OCI-LY7 (cell line): ENCODE measurements at regions not wholly inside any gene's neighbourhood (a gene's known extent, or its start where the extent isn't known, plus 50 kb on each side); places are given as distances from the start of the nearest gene placed in this dataset.

Experiments used
- BruUV-seq: library from RNA; stranded (reverse); fragments of 400-500 nt; replicated peaks from 2 replicates; lab custom pipeline; 2021; lab: Mats Ljungman, UMichigan
- CTCF ChIA-PET: fragments of 300-600 bp; sonication (Branson Sonifier 250); formaldehyde crosslinking; loops from one replicate; lab custom pipeline; 2022; ENCODE audit warnings: antibody characterized with exemption; ENCODE audit not compliant: unreplicated experiment; lab: Charles Lee
- POLR2A ChIA-PET: fragments of 300-600 bp; sonication (Branson Sonifier 250); formaldehyde crosslinking; loops from one replicate; lab custom pipeline; 2022; ENCODE audit warnings: antibody characterized with exemption; lab: Charles Lee
- DNase-seq: peaks from one replicate; pipeline ENCODE4 v3.0.0-alpha.2; 2015; ENCODE audit warnings: low spot score
- H2AFZ ChIP-seq: fragments of 200-600 bp; sonication (generic), shearing (Covaris generic); 2 replicates; pipeline ENCODE4 v1.6.1; 2014; ENCODE audit warnings: mild to moderate bottlenecking, antibody characterized with exemption, low read length, moderate library complexity
- H3K27ac ChIP-seq: fragments of 200-600 bp; sonication (generic); 2 replicates; pipeline ENCODE4 v1.5.1; 2014; ENCODE audit warnings: mixed run types, low read depth, mild to moderate bottlenecking, moderate library complexity, low read length, inconsistent platforms; ENCODE audit not compliant: poor library complexity, severe bottlenecking
- H3K36me3 ChIP-seq: fragments of 200-600 bp; sonication (generic); 2 replicates; pipeline ENCODE4 v1.6.1; 2014; ENCODE audit warnings: mild to moderate bottlenecking, antibody characterized with exemption, low read length, moderate library complexity, mixed read lengths; ENCODE audit not compliant: insufficient read depth
- H3K4me1 ChIP-seq: fragments of 200-600 bp; sonication (generic); 2 replicates; pipeline ENCODE4 v1.5.1; 2014; ENCODE audit warnings: mild to moderate bottlenecking, low read length; ENCODE audit not compliant: insufficient read depth, poor library complexity, severe bottlenecking
- H3K4me2 ChIP-seq: fragments of 200-600 bp; sonication (generic); 2 replicates; pipeline ENCODE4 v1.6.1; 2014; ENCODE audit warnings: mild to moderate bottlenecking, low read length
- H3K4me3 ChIP-seq: fragments of 200-600 bp; sonication (generic); 2 replicates; pipeline ENCODE4 v1.5.1; 2014; ENCODE audit warnings: mild to moderate bottlenecking, low read depth, low read length; ENCODE audit not compliant: poor library complexity, severe bottlenecking
- H3K79me2 ChIP-seq: fragments of 200-600 bp; sonication (generic); 2 replicates; pipeline ENCODE4 v1.6.1; 2016; ENCODE audit warnings: low read depth, mild to moderate bottlenecking, low read length, moderate library complexity, mixed read lengths; ENCODE audit not compliant: insufficient read depth
- H3K9me2 ChIP-seq: fragments of 200-600 bp; sonication (generic); 2 replicates; pipeline ENCODE4 v1.6.1; 2016; ENCODE audit warnings: mild to moderate bottlenecking, low read length, mixed read lengths; ENCODE audit not compliant: insufficient read depth
- H3K9me3 ChIP-seq: fragments of 200-600 bp; sonication (generic); 2 replicates; pipeline ENCODE4 v1.6.1; 2014; ENCODE audit warnings: mild to moderate bottlenecking, mixed run types, low read length, mixed read lengths
- H4K20me1 ChIP-seq: fragments of 200-600 bp; sonication (generic); 2 replicates; pipeline ENCODE4 v1.6.1; 2014; ENCODE audit warnings: mild to moderate bottlenecking, antibody characterized with exemption, low read length, moderate library complexity, mixed read lengths; ENCODE audit not compliant: insufficient read depth
- EZH2phosphoT487 ChIP-seq: fragments of 200-600 bp; sonication (generic); IDR thresholded peaks from 2 replicates; pipeline ENCODE4 v1.6.1; 2018; ENCODE audit warnings: low read depth, borderline replicate concordance, mild to moderate bottlenecking, mixed run types, antibody characterized with exemption, low read length, moderate library complexity, mixed read lengths
- intact Hi-C: fragments of 100-400 bp; cut with micrococcal nuclease; formaldehyde crosslinking; loops from one replicate; pipeline ENCODE4 v1.10.0; 2022; ENCODE audit not compliant: unreplicated experiment
- TF ChIP-seq, protein P1 (sequence below): fragments of 200-600 bp; sonication (generic); conservative IDR thresholded peaks from 2 replicates; pipeline ENCODE4 v1.5.1; 2014; ENCODE audit warnings: mild to moderate bottlenecking, antibody characterized with exemption, low read length, moderate library complexity, mixed read lengths

DNA sequence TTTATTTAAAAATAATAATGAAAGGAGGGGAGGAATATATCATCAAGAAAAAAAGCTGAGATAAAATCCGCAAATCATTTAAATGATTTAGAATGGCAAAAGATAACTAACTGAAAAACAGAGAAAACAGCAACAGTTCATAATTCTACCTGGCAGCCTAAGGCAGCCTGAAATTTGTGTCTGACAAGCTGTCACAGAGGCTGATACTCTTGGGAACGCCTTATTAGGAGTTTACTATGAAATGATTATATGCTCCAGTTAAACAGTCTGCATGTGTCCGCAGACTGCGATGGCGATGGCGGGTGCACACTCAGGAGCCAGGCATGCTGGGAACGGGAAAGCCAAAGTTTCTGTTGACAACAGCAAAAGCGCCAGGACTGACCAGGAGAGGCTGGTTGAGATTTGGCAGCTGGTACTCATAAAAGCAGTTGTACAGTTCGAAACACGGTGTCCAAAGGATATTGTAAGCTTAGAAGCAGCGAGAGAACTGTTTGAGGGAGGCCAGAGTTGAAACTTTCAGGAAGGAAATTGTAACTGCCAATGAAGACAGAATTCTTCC is 172.9 kb upstream of the MPPED2 start:
- DNase-seq = no peak
- Histone ChIP-seq H3K27ac (no peak overlapping the region), H3K4me1 (no peaks in the 10 kb centered on the region), H3K79me2 (no peaks in the 10 kb centered on the region), H4K20me1 (no peaks in the 10 kb centered on the region), H3K9me2 (no peaks in the 10 kb centered on the region), H3K4me3 (no peak overlapping the region), H3K9me3 (no peaks in the 10 kb centered on the region), H3K36me3 (no peaks in the 10 kb centered on the region), H2AFZ (no peak overlapping the region), H3K4me2 (no peak overlapping the region)
- intact Hi-C loops = no loop called here
- TF ChIP-seq EZH2phosphoT487 = no peak
- TF ChIP-seq, protein P1, sequence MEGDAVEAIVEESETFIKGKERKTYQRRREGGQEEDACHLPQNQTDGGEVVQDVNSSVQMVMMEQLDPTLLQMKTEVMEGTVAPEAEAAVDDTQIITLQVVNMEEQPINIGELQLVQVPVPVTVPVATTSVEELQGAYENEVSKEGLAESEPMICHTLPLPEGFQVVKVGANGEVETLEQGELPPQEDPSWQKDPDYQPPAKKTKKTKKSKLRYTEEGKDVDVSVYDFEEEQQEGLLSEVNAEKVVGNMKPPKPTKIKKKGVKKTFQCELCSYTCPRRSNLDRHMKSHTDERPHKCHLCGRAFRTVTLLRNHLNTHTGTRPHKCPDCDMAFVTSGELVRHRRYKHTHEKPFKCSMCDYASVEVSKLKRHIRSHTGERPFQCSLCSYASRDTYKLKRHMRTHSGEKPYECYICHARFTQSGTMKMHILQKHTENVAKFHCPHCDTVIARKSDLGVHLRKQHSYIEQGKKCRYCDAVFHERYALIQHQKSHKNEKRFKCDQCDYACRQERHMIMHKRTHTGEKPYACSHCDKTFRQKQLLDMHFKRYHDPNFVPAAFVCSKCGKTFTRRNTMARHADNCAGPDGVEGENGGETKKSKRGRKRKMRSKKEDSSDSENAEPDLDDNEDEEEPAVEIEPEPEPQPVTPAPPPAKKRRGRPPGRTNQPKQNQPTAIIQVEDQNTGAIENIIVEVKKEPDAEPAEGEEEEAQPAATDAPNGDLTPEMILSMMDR = no peak
- ChIA-PET POLR2A (interaction anchor here (0.7 kb wide), 1 partner anchor 292 kb away, joined by 3 read pairs; no protein-coding TSS in a partner anchor), CTCF (no interaction called here)
- no TSS peak for BruUV-seq

DNA sequence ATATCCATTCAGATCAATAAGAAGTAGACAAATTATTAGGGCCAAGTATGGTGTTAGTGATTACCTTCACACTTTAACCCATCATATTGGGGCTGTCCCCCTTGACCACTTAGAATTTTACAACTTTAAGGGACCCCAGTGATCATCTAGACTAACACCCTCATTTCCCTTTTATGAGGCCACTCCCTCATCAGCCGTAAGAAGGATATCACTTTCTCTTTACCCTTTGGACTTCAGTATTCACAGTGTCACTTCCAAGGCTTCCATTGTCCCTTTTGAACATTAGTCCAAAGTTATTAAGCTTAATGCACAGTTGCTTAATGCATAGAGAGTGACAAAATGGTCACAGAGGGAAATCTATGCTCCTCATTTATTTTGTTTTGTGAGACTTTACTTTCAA is 172.4 kb upstream of the MPPED2 start:
- no peaks in the 10 kb centered on the region for H3K9me2 ChIP-seq
- no peaks in the 10 kb centered on the region for H4K20me1 ChIP-seq
- H3K9me3 ChIP-seq = no peaks in the 10 kb centered on the region
- H3K27ac ChIP-seq = no peak overlapping the region
- TF ChIP-seq, protein P1 = no peak
- TF ChIP-seq EZH2phosphoT487 = no peak
- no peak overlapping the region for H3K4me3 ChIP-seq
- no peaks in the 10 kb centered on the region for H3K36me3 ChIP-seq
- no peak for DNase-seq
- ChIA-PET CTCF (no interaction called here), POLR2A (interaction anchor here (0.7 kb wide), 1 partner anchor 293 kb away, joined by 3 read pairs; no protein-coding TSS in a partner anchor)
- H3K79me2 ChIP-seq = no peaks in the 10 kb centered on the region
- no peak overlapping the region for H2AFZ ChIP-seq
- no peak overlapping the region for H3K4me2 ChIP-seq
- H3K4me1 ChIP-seq = no peaks in the 10 kb centered on the region
- intact Hi-C loops = no loop called here
- BruUV-seq = no TSS peak

DNA sequence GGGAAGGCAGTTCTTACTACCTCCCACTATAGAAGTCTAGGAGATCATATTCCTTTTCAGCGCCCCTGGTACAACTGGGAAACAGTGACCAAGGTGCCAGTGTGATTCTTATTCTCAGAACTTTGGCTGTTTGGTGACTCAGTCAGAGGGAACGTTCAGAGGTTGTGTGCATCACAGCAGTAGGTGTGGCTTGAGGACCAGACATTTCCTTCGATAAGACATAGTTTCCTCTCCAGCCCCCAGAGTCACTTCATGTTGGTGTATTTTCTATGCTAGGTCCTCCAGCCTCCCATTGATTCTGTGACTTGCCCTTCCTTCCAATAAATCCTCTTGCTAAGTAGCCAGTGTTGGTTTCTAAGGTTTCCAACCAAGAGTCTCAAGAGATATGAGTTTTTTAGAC is 171.9 kb upstream of the MPPED2 start:
- ChIA-PET POLR2A (no interaction called here), CTCF (no interaction called here)
- Histone ChIP-seq H3K4me3 (no peak overlapping the region), H3K79me2 (no peaks in the 10 kb centered on the region), H2AFZ (no peak overlapping the region), H3K36me3 (no peaks in the 10 kb centered on the region), H3K27ac (no peak overlapping the region), H3K9me2 (no peaks in the 10 kb centered on the region), H3K4me1 (no peaks in the 10 kb centered on the region), H3K9me3 (no peaks in the 10 kb centered on the region), H3K4me2 (no peak overlapping the region), H4K20me1 (no peaks in the 10 kb centered on the region)
- intact Hi-C loops = no loop called here
- DNase-seq = no peak
- TF ChIP-seq, protein P1 = no peak
- TF ChIP-seq EZH2phosphoT487 = no peak
- BruUV-seq = no TSS peak
